ENCODE measurements at regions not wholly inside any gene's neighbourhood (a gene's known extent, or its start where the extent isn't known, plus 50 kb on each side); places are given as distances from the start of the nearest gene placed in this dataset.

DNA sequence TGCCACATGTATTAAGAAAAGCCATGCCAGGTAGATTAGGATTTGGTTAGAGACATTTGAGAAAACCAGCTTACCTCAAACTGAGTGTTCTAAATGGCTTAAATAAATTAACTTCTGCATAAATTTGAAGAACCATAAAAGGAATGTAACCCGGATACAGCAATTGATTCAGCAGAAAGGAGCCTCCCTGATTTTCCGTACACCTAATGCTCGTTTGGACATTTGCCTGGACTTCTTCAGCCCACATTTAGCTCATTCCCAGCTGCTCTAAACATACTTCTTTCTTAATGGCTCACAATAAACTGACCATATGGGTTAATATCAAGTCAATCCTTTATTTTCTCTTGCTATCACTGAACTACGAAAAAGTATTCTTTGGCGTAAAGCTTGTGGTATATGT, 392.4 kb downstream of the ZNF516 start:
- no peak overlapping the region for H3K4me3 ChIP-seq (ENCODE audit: low read depth, low read length)
- TF ChIP-seq, protein P1, sequence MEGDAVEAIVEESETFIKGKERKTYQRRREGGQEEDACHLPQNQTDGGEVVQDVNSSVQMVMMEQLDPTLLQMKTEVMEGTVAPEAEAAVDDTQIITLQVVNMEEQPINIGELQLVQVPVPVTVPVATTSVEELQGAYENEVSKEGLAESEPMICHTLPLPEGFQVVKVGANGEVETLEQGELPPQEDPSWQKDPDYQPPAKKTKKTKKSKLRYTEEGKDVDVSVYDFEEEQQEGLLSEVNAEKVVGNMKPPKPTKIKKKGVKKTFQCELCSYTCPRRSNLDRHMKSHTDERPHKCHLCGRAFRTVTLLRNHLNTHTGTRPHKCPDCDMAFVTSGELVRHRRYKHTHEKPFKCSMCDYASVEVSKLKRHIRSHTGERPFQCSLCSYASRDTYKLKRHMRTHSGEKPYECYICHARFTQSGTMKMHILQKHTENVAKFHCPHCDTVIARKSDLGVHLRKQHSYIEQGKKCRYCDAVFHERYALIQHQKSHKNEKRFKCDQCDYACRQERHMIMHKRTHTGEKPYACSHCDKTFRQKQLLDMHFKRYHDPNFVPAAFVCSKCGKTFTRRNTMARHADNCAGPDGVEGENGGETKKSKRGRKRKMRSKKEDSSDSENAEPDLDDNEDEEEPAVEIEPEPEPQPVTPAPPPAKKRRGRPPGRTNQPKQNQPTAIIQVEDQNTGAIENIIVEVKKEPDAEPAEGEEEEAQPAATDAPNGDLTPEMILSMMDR (IDR thresholded peaks at IDR 0.05; ENCODE audit: low read depth, low read length): no peak

GRCh38 chr18:76102156-76102555, 392.9 kb downstream of the ZNF516 start:
- TF ChIP-seq, protein P1 (IDR thresholded peaks at IDR 0.05; ENCODE audit: low read depth, low read length): no peak
- no peak overlapping the region for H3K4me3 ChIP-seq (ENCODE audit: low read depth, low read length)

DNA sequence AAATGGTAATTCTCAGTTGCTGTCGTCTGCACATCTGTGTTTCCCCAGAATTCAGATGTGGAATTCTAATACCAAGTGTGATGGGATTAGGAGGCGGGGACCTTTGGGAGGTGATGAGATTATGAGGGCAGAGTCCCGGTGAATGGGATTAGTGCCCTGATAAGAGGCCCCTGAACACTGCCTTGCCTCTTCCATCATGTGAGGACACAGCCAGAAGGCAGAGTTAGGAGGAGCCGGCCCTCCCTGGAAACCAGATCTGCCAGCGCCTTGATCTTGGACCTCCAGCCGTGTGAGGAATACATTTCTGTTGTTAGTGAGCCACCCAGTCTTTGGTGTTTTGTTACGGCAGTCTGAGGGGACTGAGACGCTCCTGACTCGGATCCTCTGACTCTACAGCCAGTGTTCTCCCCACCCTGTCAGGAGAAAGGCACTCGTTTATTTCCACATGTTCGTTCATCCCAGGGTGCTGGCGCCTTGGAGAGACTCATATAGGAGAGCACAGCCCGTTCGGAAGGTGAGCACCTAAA, 395.0 kb downstream of the ZNF516 start:
- TF ChIP-seq, protein P1 (IDR thresholded peaks at IDR 0.05; ENCODE audit: low read depth, low read length): no peak

DNA sequence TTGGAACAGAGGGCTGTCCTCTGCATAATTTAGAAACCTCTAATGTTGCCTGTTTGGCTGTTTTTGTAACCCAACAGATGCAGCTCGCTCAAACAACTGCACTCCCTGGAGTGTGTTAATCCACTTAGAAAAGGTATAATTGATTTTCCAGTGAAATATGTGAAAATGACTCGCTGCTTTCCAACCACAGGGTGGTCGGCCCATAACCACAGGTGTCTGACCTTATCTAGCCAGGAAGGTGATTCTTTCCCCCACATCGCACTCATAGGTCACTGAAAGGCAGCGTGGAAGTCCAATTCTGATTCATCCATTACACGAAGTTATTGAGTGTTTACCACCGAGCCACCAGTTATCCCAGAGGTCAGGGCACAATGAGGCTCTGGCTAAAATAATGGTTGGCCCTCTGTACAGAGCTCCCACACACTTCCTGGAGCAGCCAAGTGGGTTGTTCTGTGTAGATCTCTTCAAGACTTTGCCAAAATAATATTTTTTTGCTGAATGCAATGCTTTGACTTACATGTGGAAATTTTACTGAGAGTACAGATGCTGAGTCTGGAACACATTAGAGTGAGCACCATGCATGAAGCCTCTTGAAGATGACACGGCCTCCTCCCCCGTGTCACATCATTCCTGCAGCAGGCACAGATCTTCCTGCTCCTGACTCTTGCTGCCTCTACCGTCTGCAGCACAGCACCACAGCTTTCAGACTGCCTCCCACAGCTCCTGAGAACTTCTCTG, 396.2 kb downstream of the ZNF516 start:
- H3K4me3 ChIP-seq (ENCODE audit: low read depth, low read length): no peak overlapping the region
- TF ChIP-seq, protein P1 (IDR thresholded peaks at IDR 0.05; ENCODE audit: low read depth, low read length): no peak

More for the DNA sequence above, 395.0 kb downstream of the ZNF516 start:
- no peak overlapping the region for H3K4me3 ChIP-seq (ENCODE audit: low read depth, low read length)

DNA sequence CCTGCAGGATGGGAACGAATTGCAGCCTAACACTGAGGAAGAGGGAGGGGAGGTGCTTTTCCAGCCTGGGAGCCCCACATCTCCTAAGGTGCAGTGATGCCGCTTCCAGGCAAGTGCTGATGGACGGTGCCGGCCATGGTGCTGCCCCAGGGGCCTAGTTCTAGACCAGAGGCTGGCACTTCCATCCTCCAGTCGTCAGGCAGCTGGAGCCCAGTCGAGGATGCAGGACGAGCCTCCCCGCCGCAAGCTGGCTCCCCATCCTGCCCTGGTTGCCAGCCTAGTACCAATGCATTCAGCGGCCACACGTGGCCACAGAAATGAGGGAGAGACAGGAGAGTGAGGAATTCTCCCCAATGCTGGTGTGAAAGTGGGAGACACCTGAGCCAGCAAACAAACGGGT, 413.5 kb downstream of the ZNF516 start:
- TF ChIP-seq, protein P1 (IDR thresholded peaks at IDR 0.05; ENCODE audit: low read depth, low read length): no peak
- no peak overlapping the region for H3K4me3 ChIP-seq (ENCODE audit: low read depth, low read length)

GRCh38 chr18:76080430-76080829, 414.6 kb downstream of the ZNF516 start:
- TF ChIP-seq, protein P1 (IDR thresholded peaks at IDR 0.05; ENCODE audit: low read depth, low read length): no peak
- no peak overlapping the region for H3K4me3 ChIP-seq (ENCODE audit: low read depth, low read length)

- H3K4me3 ChIP-seq (ENCODE audit: low read depth, low read length): no peak overlapping the region
- TF ChIP-seq, protein P1 (IDR thresholded peaks at IDR 0.05; ENCODE audit: low read depth, low read length): no peak
Measured at GRCh38 chr18:76075777-76076176, 419.3 kb downstream of the ZNF516 start.
